CD4-positive, alpha-beta T cell (primary cell): ENCODE measurements at regions not wholly inside any gene's neighbourhood (a gene's known extent, or its start where the extent isn't known, plus 50 kb on each side); places are given as distances from the start of the nearest gene placed in this dataset.

Source experiments
- ATAC-seq: fragments of 200-7000 bp; cut with Tn5 transposase; one replicate; pipeline ENCODE4 v1.10.0; 2022; ENCODE audit warnings: mild to moderate bottlenecking; ENCODE audit not compliant: poor library complexity
- CTCF ChIA-PET: fragments of 350-600 bp; sonication (Branson Sonifier 250); formaldehyde crosslinking; loops from one replicate; lab custom pipeline; 2021; ENCODE audit warnings: antibody characterized with exemption, inconsistent platforms; lab: Charles Lee
- POLR2A ChIA-PET: fragments of 350-600 bp; sonication (Branson Sonifier 250); formaldehyde crosslinking; loops from one replicate; lab custom pipeline; 2021; ENCODE audit warnings: antibody characterized with exemption, inconsistent platforms; lab: Charles Lee
- DNase-seq, 14 experiments: peaks; one replicate each; pipeline ENCODE4 v3.0.0-alpha.2; 2013 to 2020; ENCODE audit warnings: mixed read lengths in 2 of 14
- H3K27ac ChIP-seq, 2 donors: one replicate each; pipeline versions ENCODE4 v1.5.1 to v1.7.0; 2013; ENCODE audit warnings: low read length in 2 of 2, low read depth in 1 of 2, mild to moderate bottlenecking in 1 of 2
- H3K27me3 ChIP-seq, 2 experiments: 1 replicate in 1 of 2; 2 replicates in 1 of 2; pipeline versions ENCODE4 v1.6.1 to v1.7.0; 2013; ENCODE audit warnings: low read length in 2 of 2, control low read depth in 1 of 2, mild to moderate bottlenecking in 1 of 2, moderate library complexity in 1 of 2; ENCODE audit not compliant: insufficient read depth in 2 of 2, control insufficient read depth in 1 of 2
- H3K36me3 ChIP-seq: one replicate; pipeline ENCODE4 v1.6.1; 2013; ENCODE audit warnings: low read length, control low read depth; ENCODE audit not compliant: insufficient read depth
- H3K4me1 ChIP-seq: one replicate; pipeline ENCODE4 v1.6.1; 2013; ENCODE audit warnings: low read length, control low read depth; ENCODE audit not compliant: insufficient read depth
- H3K4me3 ChIP-seq: one replicate; pipeline ENCODE4 v1.5.1; 2013; ENCODE audit warnings: mild to moderate bottlenecking, low read length, moderate library complexity
- H3K9me3 ChIP-seq, 2 experiments: 1 replicate in 1 of 2; 2 replicates in 1 of 2; pipeline versions ENCODE4 v1.6.1 to v1.7.0; 2013; ENCODE audit warnings: low read length in 2 of 2, mild to moderate bottlenecking in 2 of 2, control low read depth in 1 of 2, moderate library complexity in 1 of 2; ENCODE audit not compliant: control insufficient read depth in 1 of 2, insufficient read depth in 1 of 2
- H3K27ac Mint-ChIP-seq: one replicate; pipeline ENCODE4 v1.8.0; 2020; ENCODE audit warnings: mixed read lengths
- H3K27me3 Mint-ChIP-seq: one replicate; pipeline ENCODE4 v1.8.0; 2021; ENCODE audit warnings: mixed read lengths
- H3K36me3 Mint-ChIP-seq: one replicate; pipeline ENCODE4 v1.8.0; 2021; ENCODE audit warnings: low read depth, mixed read lengths
- H3K4me1 Mint-ChIP-seq: one replicate; pipeline ENCODE4 v1.8.0; 2021; ENCODE audit warnings: low read depth, mixed read lengths
- H3K4me3 Mint-ChIP-seq: one replicate; pipeline ENCODE4 v1.8.0; 2020; ENCODE audit warnings: mild to moderate bottlenecking, mixed read lengths
- H3K9me3 Mint-ChIP-seq: one replicate; pipeline ENCODE4 v1.8.0; 2020; ENCODE audit warnings: mixed read lengths
- CTCF ChIP-seq: fragments of 200-600 bp; IDR thresholded peaks from one replicate; pipeline ENCODE4 v1.8.0; 2022; ENCODE audit warnings: antibody characterized with exemption, mild to moderate bottlenecking
- intact Hi-C, 2 experiments: fragments of 100-400 bp; cut with DNase I in 1 of 2; cut with micrococcal nuclease in 1 of 2; formaldehyde crosslinking; loops; one replicate each; pipeline versions ENCODE4 v1.15.1 to v1.9.0; 2023 to 2025; cut with DNase I, micrococcal nuclease

DNA sequence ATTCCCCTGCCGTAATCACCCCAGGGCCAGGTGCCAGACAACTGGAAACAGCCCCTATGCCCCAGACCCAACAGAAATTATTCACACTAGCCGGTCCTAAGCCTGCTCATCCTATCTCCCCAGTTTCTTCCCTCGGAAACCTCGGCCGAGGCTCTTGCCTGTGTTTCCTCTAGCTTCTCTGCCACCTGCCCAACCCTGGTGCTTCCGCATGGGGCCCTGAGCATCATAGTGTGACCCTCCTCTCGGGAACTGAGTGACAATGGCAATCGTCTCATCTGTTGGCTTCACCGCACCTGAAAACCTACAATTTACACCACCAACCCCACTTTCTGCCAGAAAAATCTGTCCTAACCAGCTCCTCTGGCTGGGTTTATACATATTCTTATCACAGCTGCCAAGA, 257.3 kb downstream of the SOD2 start:
- no peak for DNase-seq
- Histone ChIP-seq H3K36me3 (no peaks in the 10 kb centered on the region), H3K9me3 (peaks cover 9 to 25% of the 10 kb centered on the region in 2 experiments), H3K4me1 (no peaks in the 10 kb centered on the region), H3K4me3 (no peak overlapping the region), H3K27me3 (no peaks in the 10 kb centered on the region), H3K27ac (no peak overlapping the region)
- Mint-ChIP-seq H3K27me3 (peaks cover 10% of the 10 kb centered on the region), H3K9me3 (peaks cover 6% of the 10 kb centered on the region), H3K4me1 (no peaks in the 10 kb centered on the region), H3K27ac (no peak overlapping the region), H3K36me3 (no peaks in the 10 kb centered on the region), H3K4me3 (no peak overlapping the region)
- ATAC-seq, result no peak
- no peak for TF ChIP-seq CTCF
- ChIA-PET POLR2A (no interaction called here), CTCF (no interaction called here)
- intact Hi-C loops, result no loop called here

- POLR2A ChIA-PET, result no interaction called here
- Histone ChIP-seq H3K9me3 (peaks cover 9 to 25% of the 10 kb centered on the region in 2 experiments), H3K27ac (no peak overlapping the region), H3K4me1 (no peaks in the 10 kb centered on the region), H3K4me3 (no peak overlapping the region), H3K36me3 (no peaks in the 10 kb centered on the region), H3K27me3 (peaks cover 0 to 4% of the 10 kb centered on the region in 2 experiments)
- no peak overlapping the region for H3K4me3 Mint-ChIP-seq
- peaks cover 15% of the 10 kb centered on the region for H3K27me3 Mint-ChIP-seq
- ATAC-seq (no peak), DNase-seq (no peak)
- H3K9me3 Mint-ChIP-seq, result peaks cover 6% of the 10 kb centered on the region
- no peak for TF ChIP-seq CTCF
- H3K27ac Mint-ChIP-seq, result no peak overlapping the region
- intact Hi-C loops, result no loop called here
- no peaks in the 10 kb centered on the region for H3K36me3 Mint-ChIP-seq
- H3K4me1 Mint-ChIP-seq, result no peaks in the 10 kb centered on the region
- CTCF ChIA-PET, result no interaction called here
Observed at GRCh38 chr6:159434410-159434809, 258.6 kb downstream of the SOD2 start.

DNA sequence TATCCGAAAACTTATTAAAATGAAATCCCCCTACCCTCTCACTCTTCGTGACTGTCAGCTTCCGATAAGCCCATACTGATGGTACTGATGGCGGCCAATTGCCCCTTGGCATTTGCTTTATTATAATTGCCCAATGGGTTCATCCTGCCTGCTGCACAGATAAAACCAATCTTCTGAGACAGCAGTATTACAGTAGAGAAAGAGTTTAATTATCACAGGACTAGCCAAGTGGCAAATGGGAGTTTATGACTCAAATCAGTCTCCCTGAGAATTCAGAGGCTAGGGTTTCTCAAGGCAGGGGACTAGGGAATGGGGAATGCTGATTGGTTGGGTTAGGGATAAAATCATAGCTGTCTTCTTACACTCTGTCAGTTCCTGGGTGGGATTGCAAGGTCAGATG, 259.5 kb downstream of the SOD2 start:
- H3K9me3 Mint-ChIP-seq, result peaks cover 6% of the 10 kb centered on the region
- H3K27ac Mint-ChIP-seq, result no peak overlapping the region

More for the DNA sequence above, 259.5 kb downstream of the SOD2 start:
- CTCF ChIA-PET, result no interaction called here
- Histone ChIP-seq H3K27me3 (peaks cover 0 to 4% of the 10 kb centered on the region in 2 experiments), H3K9me3 (peaks cover 9 to 25% of the 10 kb centered on the region in 2 experiments), H3K27ac (no peak overlapping the region), H3K4me3 (no peak overlapping the region), H3K4me1 (no peaks in the 10 kb centered on the region), H3K36me3 (no peaks in the 10 kb centered on the region)
- Mint-ChIP-seq H3K27me3 (peaks cover 12% of the 10 kb centered on the region), H3K36me3 (no peaks in the 10 kb centered on the region), H3K4me1 (no peaks in the 10 kb centered on the region), H3K4me3 (no peak overlapping the region)
- DNase-seq, result no peak
- no peak for TF ChIP-seq CTCF
- POLR2A ChIA-PET, result no interaction called here
- intact Hi-C loops, result no loop called here
- no peak for ATAC-seq
